Natural killer cell (primary cell): ENCODE measurements at regions not wholly inside any gene's neighbourhood (a gene's known extent, or its start where the extent isn't known, plus 50 kb on each side); places are given as distances from the start of the nearest gene placed in this dataset.

Experiments
- ATAC-seq, 3 donors: fragments of 150-1000 bp in 2 of 3; fragments of 200-7000 bp in 1 of 3; cut with Tn5 transposase; 1 replicate in 1 of 3; 2 replicates in 2 of 3; pipeline ENCODE4 v1.10.0; 2021; ENCODE audit warnings: mild to moderate bottlenecking in 2 of 3, moderate library complexity in 2 of 3
- DNase-seq, 2 donors: peaks; one replicate each; pipeline versions ENCODE4 v3.0.0 to v3.0.0-alpha.2; 2013 to 2021; ENCODE audit warnings: mixed read lengths in 1 of 2
- H3K27ac ChIP-seq: one replicate; pipeline ENCODE4 v1.5.1; 2013; ENCODE audit warnings: mild to moderate bottlenecking, low read length
- H3K27me3 ChIP-seq: one replicate; pipeline ENCODE4 v1.6.1; 2013; ENCODE audit warnings: low read length; ENCODE audit not compliant: control insufficient read depth, insufficient read depth
- H3K36me3 ChIP-seq: one replicate; pipeline ENCODE4 v1.6.1; 2013; ENCODE audit warnings: low read length; ENCODE audit not compliant: control insufficient read depth, insufficient read depth
- H3K4me1 ChIP-seq: one replicate; pipeline ENCODE4 v1.6.1; 2013; ENCODE audit warnings: low read length; ENCODE audit not compliant: control insufficient read depth, insufficient read depth
- H3K4me3 ChIP-seq: one replicate; pipeline ENCODE4 v1.5.1; 2013; ENCODE audit warnings: low read length
- H3K9me3 ChIP-seq: one replicate; pipeline ENCODE4 v1.6.1; 2013; ENCODE audit warnings: low read length; ENCODE audit not compliant: control insufficient read depth, insufficient read depth
- H3K27ac Mint-ChIP-seq, 2 donors: one replicate each; pipeline ENCODE4 v1.8.0; 2022; ENCODE audit warnings: mild to moderate bottlenecking in 2 of 2, mixed read lengths in 2 of 2, moderate library complexity in 1 of 2
- H3K27me3 Mint-ChIP-seq, 2 donors: one replicate each; pipeline ENCODE4 v1.8.0; 2022; ENCODE audit warnings: low read depth in 2 of 2, mixed read lengths in 2 of 2
- H3K36me3 Mint-ChIP-seq: one replicate; pipeline ENCODE4 v1.8.0; 2022; ENCODE audit warnings: mixed read lengths
- H3K4me1 Mint-ChIP-seq, 2 donors: one replicate each; pipeline ENCODE4 v1.8.0; 2022; ENCODE audit warnings: mixed read lengths in 2 of 2
- H3K4me3 Mint-ChIP-seq: one replicate; pipeline ENCODE4 v1.8.0; 2022; ENCODE audit warnings: mild to moderate bottlenecking, moderate library complexity, mixed read lengths
- H3K9me3 Mint-ChIP-seq, 2 donors: one replicate each; pipeline ENCODE4 v1.8.0; 2022; ENCODE audit warnings: mixed read lengths in 2 of 2
- CTCF ChIP-seq: fragments of 200-600 bp; IDR thresholded peaks from one replicate; pipeline ENCODE4 v1.8.0; 2022; ENCODE audit warnings: antibody characterized with exemption
- WGBS: methylation state at CpG from one replicate; pipeline ENCODE4 v1.1.7; 2013; ENCODE audit warnings: missing lambda C conversion rate; ENCODE audit not compliant: insufficient coverage; 5-methylcytosine and 5-hydroxymethylcytosine counted together
- intact Hi-C: fragments of 100-400 bp; cut with micrococcal nuclease; formaldehyde crosslinking; loops from one replicate; pipeline ENCODE4 v1.14.2; 2022

GRCh38 chr3:151541178-151541577 is 80.3 kb upstream of the IGSF10 start:
- intact Hi-C loops = no loop called here
- Mint-ChIP-seq H3K9me3 (no peaks in the 10 kb centered on the region), H3K36me3 (no peaks in the 10 kb centered on the region), H3K4me1 (no peaks in the 10 kb centered on the region), H3K4me3 (no peak overlapping the region), H3K27ac (no peak overlapping the region), H3K27me3 (peaks cover 0 to 2% of the 10 kb centered on the region in 2 donors)
- Histone ChIP-seq H3K27me3 (no peaks in the 10 kb centered on the region), H3K36me3 (no peaks in the 10 kb centered on the region), H3K9me3 (no peaks in the 10 kb centered on the region), H3K4me3 (no peak overlapping the region), H3K4me1 (no peaks in the 10 kb centered on the region), H3K27ac (no peak overlapping the region)
- ATAC-seq = no peak
- no peak for DNase-seq
- no peak for TF ChIP-seq CTCF

- Histone ChIP-seq H3K9me3 (no peaks in the 10 kb centered on the region), H3K27ac (no peak overlapping the region), H3K4me3 (no peak overlapping the region), H3K36me3 (no peaks in the 10 kb centered on the region), H3K27me3 (no peaks in the 10 kb centered on the region), H3K4me1 (no peaks in the 10 kb centered on the region)
- no peaks in the 10 kb centered on the region for H3K9me3 Mint-ChIP-seq
- no peak overlapping the region for H3K27ac Mint-ChIP-seq
- ATAC-seq (no peak), DNase-seq (no peak)
- WGBS = no CpG with 5 or more reads among the region's 3 CpGs
- H3K36me3 Mint-ChIP-seq = no peaks in the 10 kb centered on the region
- no peak overlapping the region for H3K4me3 Mint-ChIP-seq
- no peaks in the 10 kb centered on the region for H3K4me1 Mint-ChIP-seq
- intact Hi-C loops = no loop called here
- H3K27me3 Mint-ChIP-seq = peaks cover 0 to 2% of the 10 kb centered on the region in 2 donors
- no peak for TF ChIP-seq CTCF
Observed at GRCh38 chr3:151539599-151539998, 78.7 kb upstream of the IGSF10 start.

- H3K4me1 ChIP-seq = no peaks in the 10 kb centered on the region
- H3K4me3 Mint-ChIP-seq = no peak overlapping the region
Observed at GRCh38 chr3:151538456-151539393, 77.9 kb upstream of the IGSF10 start.

More at GRCh38 chr3:151538456-151539393, 77.9 kb upstream of the IGSF10 start:
- DNase-seq (no peak), ATAC-seq (no peak)
- H3K9me3 ChIP-seq = no peaks in the 10 kb centered on the region
- Mint-ChIP-seq H3K9me3 (no peaks in the 10 kb centered on the region), H3K27me3 (peaks cover 0 to 2% of the 10 kb centered on the region in 2 donors), H3K27ac (no peak overlapping the region), H3K36me3 (no peaks in the 10 kb centered on the region), H3K4me1 (no peaks in the 10 kb centered on the region)
- H3K27me3 ChIP-seq = no peaks in the 10 kb centered on the region
- no peak overlapping the region for H3K4me3 ChIP-seq
- H3K27ac ChIP-seq = no peak overlapping the region
- intact Hi-C loops = no loop called here
- H3K36me3 ChIP-seq = no peaks in the 10 kb centered on the region
- WGBS = 55% methylated on average over 11 of the region's 15 CpGs
- TF ChIP-seq CTCF = no peak
